NCI-H1105 (cell line): ENCODE measurements at regions not wholly inside any gene's neighbourhood (a gene's known extent, or its start where the extent isn't known, plus 50 kb on each side); places are given as distances from the start of the nearest gene placed in this dataset.
"Not testable (repeated sequence)": the region's sequence is repeated elsewhere in the genome, so short reads cannot be mapped to it uniquely, and the experiment has no call there.

Experiments
- DNase-seq: peaks from one replicate; lab custom pipeline; 2025; lab: John Stamatoyannopoulos, UW

DNA sequence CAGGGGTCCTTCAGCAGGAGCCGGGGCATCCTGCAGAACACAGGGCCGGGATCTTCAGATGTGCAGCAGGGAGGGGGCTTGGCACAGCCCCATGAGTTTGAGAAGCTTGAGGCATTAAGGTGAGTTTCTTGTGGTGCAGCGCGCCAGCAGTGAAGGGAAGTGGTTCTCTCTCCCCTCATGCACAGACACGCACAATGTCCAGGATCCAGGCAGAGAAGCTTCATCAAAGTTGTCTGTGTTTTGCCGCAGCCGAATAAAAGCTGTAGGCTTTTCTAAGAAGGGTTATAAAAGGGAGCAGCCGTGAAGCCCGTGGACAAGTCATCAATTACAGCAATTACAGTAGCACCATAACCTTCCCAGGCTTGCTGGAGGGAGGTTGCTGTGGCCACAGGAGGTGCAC, 491.0 kb upstream of the CDH4 start:
- DNase-seq: no peak

DNA sequence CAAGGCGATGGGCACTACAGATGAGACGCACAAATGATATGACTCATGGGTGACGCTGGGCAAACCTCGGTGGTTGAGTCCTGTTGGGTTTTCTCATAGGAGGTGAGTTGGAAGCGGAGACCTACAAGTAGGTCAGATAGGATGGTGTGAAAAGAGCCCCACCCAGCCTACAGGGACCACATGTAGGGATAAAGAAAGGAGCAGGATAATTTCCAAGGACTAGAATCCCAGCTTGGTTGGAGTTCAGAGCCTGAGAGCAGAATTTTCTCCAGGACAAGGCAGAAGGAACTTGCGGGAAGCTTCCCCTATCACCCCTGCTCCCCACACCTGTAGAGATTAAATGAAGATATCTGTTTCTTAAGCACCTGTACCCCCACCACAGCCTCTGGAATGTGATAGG, 489.7 kb upstream of the CDH4 start:
- DNase-seq: no peak

DNA sequence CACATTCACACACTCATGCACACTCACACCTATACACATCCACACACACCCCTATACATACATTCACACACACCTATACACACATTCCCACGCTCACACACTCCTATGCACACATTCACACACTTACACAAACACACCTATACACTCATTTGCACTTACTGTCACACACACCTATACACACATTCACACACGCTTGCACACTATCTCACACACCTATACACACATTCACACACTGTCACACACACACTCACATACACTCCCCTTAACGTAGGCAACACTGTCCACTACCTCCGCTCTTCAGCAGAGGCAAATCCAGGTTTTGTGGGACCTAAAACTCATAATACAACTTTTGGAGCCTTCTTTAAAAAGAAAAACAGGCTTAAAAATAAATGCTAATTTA, 487.7 kb upstream of the CDH4 start:
- no peak for DNase-seq

DNA sequence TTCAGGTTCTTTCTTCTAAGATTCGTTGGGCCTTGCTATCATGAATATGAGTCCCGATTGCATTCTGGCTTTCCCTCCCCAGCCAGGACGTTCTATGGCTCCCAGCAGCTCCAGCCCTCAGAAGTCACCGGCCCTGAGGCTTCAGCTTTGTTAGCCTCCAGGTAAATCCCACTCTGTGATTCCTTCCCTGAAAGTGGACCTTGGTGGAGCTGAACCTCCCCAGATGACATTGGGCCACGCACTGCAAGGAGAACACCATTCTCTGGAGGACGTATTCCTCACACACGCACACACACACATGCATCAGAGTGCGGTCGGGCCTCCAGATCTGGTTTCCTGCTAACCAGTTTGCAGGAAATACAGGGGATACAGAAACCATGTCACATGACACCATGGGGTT, 487.3 kb upstream of the CDH4 start:
- no peak for DNase-seq

DNA sequence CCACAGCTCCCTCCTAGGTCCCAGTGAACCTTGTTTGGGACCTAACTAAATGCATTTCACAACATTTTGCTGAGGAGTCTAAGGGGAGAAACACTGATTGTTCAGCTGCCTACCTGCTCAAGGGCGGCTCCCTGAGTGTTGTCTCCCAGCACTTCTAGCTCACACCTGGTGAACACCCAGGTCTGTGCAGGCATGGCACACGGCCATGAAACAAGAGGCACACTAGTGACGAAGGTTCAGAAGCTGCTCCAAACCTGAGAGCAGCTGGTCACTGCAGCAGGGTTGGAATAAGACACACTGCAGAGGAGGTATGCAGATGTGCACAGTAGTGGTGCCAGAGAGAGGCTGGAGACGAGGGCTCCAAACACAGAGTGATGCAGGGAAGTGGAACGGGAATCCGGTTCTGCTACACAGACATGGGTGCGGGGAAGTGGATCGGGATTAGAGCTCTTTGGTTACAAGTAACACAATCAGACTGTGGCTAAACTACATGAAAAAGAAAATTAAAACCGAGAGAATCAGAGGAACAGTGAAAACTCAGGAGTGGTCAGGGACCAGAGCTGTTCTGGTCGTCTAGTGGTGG, 486.1 kb upstream of the CDH4 start:
- peak; percentile 5 for DNase-seq

DNA sequence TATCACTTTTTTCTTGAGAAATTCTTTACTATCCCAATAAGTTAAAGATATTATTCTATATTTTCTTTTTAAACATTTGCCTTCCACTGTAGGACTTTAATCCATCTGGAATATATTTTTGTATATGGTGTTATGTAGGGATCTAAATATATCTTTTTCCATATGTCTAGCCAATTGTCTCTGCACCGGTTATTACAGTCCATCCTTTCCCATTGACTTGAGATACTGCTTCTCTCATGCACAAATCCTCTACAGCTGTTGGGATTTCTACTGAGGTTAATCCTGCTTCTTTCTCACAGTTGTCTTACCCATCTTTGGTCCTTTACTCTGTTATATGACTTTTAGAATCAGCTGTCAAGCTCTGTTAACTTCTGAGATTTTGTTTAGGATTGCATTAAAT, 483.8 kb upstream of the CDH4 start:
- no peak for DNase-seq

DNA sequence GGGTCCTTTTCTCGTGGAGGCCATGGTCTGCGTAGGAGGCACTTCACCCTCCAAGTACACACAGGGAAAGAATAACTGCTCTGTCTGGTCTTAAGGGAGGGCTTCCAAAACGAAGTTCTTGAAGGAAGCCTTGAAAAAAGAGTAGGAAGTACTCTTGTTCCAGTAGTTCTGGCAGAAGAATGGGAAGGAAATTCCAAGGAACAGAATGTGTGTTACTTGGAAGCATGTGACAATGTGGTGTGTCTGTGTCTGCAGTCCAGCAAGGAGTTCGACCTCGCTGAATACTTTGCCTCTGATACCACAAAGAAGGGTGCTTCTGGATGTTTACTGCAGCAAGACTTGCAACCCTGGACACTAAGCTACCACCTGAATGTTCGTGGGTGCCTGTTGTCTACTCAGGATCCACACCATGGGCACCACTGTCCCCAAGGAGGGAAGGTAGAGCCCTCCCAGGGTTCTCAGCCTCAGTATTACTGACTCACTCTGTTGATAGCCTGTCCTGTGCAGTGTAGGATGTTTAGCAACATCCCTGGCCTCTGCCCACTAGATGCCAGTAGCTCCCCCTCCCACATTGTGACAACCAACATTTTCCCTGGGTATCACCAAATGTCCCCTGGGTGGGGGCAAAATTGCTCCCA, 471.6 kb upstream of the CDH4 start:
- DNase-seq: no peak

DNA sequence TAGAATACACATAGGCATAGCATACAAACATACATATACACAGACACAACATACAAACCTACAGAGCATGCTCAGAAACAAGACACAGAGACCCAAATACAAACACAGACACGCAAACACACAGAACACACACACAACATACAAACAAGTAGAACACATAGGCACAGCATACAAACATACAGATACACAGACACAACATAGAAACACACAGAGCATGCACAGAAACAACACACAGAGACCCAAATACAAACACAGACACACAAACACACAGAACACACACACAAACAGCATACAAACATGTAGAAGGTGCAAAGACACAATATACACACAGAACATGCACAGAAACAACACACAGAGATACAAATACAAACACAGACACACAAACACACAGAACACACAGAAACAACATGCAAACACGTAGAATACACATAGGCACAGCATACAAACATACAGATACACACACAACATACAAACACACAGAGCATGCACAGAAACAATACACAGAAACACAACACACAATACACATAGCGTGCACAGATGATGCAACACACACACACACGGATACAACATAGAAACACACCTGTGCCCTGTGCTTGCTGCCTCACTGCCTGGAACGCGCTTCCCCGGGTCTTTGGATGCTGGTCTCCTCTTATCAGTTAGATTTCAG, 469.0 kb upstream of the CDH4 start:
- no peak for DNase-seq

DNA sequence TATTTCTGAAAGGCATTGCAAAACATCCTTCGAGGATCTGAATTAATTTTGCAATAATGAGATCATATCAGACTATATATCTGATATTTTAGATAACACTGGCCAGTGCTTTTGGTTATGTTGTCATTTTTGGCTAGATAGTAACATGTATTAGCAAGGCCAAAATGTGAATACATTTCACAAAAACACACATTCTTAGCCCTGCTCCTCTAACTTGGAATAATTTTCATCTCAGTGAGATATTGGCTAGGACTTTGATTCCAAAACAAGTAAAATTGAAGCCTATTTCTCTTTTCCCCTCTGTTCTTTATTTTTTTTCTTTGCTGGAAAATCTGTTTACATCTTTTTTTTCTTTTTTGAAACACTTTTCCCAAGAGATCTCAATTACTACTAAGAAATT, 466.8 kb upstream of the CDH4 start:
- DNase-seq: no peak

DNA sequence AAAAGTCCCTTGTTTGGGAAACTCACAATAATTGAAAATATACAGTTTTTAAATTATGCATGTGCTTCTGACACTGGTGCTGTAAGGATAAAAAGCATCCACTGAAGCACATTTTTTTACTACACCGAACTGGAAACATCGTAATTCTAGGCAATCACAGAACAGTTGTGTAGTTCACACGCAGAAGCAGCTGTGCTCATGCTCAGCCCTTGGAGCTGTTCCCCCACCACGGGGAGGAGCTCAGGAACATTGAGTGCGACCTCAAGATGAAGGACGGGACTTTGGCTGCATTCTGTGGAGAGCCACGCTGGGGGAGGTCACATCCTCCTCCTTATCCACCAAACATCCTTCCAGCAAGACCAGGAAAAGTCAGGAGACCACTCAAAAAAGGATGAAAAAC, 466.3 kb upstream of the CDH4 start:
- DNase-seq: no peak

DNA sequence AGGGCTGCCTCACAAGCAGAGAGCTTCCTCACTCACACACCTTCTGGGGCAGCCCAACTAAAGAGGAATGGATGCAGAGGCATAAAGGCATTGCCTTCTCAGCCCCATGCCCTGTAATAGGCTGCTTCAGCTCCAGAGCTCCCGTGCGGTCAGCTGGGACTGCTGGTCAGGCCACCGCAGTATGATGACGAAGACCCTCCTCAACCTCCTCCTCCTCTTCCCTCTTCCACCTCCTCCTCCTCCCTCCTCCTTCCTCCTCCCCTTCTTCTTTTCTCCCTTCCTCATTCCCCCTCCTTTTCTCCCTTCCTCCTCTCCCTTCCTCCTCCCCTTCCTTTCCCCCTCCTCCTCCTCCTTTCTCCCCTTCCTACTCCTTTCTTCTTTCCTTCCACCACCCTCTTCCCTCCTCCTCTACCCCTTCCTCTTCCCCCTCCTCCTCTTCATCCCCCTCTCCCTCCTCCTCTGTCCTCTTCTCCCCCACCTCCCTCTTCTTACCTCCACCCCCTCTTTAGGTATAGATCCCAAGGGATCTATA, 465.3 kb upstream of the CDH4 start:
- no peak for DNase-seq

DNA sequence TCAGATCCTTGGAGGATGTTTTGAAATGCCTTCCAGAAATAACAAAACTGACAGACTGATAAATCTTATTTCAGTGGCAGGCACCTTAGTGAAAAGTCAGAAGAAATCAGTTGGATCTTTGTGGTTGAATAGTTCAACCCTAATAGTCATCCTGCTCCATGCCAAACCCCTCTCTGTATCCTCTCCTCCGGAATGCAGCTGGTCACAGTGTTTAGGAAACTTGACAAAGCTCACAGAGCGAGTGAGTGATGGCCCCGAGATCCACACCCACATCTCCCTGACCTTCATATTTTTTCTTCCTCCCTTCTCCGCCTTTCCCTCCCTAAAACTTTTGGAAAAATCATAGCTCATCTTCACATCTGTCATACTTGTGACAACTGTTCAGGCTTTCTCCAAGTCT, 464.8 kb upstream of the CDH4 start:
- DNase-seq: no peak

DNA sequence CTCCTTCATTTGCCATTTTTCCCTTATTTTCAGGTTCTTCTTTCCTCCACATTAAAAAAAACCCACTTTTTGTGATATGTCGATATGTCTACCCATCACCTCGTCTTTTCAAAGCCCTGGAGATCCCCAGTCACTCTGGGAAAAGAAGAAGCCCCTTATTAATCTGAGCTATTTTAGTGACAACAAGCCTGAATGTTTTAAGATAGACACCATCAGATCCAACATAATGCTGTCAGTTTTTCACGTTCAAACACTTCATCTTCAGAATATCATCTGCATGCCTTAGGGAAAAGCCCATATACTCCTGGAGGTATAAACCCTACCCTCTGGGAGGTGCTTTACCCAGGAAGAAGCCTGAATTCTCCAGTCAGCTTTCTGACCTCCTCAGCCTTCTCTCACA, 464.0 kb upstream of the CDH4 start:
- no peak for DNase-seq

DNA sequence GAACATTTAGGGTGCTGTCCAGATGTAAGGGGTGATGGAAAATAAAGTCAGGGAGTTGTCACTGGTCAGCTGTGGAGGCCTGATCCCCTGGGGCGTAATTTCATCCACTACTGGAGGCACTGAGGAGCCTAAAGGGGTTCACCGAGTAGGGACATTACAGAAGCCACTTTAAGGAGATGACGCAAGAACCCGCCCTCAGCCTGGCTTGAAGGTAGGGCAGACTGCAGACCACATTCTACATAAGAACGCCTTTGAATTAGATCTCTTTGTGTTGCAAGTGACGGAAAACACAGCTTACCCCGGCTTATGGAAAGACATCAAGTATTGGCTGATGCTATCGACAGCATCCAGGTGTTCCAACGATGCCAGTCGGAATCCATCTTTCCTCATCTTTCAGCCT, 462.7 kb upstream of the CDH4 start:
- DNase-seq: no peak

DNA sequence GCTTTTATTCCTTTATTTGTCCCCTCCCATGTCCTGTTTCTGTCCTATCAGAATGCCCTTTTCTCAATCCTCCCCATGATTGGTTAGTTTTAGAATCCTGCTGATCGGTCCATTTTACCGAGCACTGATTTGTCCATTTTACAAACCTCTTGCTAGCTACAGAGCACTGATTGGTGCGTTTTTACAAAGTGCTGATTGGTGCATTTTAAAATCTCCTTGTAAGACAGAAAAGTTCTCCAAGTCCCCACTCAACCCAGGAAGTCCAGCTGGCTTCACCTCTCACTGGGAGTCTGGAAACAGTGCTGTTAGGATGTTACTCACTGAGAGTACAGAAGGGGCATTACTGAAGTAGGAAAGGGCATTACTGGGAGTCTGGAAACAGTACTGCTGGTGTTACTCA, 461.7 kb upstream of the CDH4 start:
- DNase-seq: not testable (repeated sequence)

DNA sequence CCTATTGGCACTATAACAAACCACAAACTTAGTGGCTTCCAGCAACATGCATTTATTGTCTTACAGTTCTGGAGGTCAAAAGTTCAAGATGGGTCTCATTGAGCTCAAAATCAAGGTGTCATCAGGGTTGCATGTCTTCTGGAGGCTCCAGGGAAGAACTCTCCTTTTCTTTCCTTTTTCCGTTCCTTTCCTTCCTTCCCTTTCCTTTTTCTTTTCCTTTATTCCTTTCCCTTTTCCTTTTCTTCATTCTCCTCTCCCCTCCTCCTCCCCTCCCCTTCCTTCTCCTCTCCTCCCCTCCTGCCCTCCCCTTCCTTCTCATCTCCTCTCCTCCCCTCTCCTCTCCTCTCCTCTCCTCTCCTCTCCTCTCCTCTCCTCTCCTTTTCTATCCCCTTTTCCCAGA, 460.2 kb upstream of the CDH4 start:
- DNase-seq: no peak

DNA sequence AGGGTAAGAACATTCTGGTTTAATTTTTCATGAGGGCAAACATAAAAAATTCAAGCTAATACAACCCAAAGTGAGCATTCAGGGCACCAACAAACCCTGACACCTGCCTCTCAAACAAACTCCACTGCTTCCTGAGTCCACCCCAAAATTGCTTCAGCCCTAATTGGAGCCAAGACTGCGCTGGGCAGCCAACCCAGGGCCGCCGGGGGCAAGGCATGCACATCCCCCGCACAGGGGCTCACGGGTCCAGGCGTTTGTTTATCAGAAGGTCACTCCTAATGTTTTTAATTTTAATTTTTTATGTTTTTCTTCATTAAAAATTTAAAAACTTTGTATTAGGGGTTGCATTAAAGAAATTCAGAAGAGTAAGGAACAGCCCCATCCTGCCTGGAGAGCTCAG, 459.1 kb upstream of the CDH4 start:
- no peak for DNase-seq

DNA sequence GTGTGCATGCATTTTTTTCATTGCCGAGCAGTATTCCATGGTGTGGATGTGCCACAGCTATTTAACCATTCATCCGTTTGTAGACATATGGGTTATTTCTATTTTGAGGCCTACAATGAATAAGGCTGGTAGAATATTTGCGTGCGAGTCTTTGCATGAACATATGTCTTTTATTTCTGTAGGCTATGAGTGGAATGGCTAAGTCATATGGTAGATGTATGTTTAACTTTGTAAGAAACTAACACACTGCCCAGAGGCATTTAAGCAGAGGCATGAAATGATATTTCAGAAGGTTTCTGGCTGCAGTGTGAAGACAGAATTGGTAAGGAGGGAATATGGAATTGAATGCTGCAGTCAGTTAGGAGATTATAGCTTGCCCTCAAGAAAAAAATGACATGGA, 457.4 kb upstream of the CDH4 start:
- DNase-seq: no peak

DNA sequence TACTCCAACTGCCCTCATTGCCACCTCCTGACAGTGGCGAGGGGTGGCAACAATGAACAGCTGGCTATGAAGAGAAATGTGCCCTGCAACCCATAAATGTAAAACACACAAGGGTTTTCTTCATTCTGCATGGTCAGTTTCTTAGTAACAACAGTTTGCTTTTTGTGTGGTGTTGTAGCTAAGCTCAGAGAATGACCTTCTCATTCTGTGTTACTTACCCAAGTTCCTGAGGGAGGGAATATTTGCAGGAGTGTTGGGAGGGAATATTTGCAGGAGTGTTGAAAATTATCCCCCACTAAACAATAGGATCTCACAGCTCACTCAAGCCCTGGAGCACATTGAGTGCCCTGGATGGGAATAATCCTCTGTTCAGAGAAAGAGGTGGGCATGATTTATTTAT, 456.4 kb upstream of the CDH4 start:
- no peak for DNase-seq

DNA sequence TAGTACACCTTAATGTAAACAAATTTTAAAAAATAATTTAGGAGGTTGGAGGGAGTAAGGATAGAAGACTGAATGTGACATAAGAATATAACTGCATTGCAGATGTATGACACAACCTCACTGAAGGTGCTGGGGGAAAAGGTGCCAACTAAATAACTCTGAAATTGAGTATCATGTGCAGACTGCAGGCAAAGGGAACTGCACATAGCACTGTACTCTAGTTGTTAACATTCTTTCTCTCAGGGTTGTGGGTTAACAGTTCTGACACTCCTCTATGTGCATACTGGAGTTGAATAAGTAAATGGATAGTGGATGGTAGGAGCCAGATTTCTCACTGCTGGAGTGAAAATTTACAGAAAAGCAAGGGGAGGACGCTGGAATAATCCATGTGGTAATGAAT, 451.9 kb upstream of the CDH4 start:
- DNase-seq: no peak

DNA sequence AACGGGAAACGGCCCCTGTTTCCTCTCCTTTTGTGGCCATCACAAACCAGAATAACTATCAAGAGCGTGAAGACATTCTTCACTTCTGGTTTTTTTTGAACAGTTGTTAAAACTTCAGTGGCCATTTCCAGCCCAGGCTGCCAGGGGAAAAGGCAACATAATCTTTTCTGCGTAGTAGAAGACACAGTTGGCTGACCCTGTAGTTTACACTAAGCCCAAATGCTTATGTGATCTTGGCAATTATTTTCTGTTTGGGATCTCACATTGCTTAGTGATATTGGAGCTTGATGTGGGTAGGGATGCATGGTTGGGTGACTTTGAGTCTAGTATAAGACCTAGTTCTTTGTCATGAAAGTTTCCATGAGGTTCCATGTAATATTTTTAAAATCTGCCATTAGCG, 449.4 kb upstream of the CDH4 start:
- no peak for DNase-seq

DNA sequence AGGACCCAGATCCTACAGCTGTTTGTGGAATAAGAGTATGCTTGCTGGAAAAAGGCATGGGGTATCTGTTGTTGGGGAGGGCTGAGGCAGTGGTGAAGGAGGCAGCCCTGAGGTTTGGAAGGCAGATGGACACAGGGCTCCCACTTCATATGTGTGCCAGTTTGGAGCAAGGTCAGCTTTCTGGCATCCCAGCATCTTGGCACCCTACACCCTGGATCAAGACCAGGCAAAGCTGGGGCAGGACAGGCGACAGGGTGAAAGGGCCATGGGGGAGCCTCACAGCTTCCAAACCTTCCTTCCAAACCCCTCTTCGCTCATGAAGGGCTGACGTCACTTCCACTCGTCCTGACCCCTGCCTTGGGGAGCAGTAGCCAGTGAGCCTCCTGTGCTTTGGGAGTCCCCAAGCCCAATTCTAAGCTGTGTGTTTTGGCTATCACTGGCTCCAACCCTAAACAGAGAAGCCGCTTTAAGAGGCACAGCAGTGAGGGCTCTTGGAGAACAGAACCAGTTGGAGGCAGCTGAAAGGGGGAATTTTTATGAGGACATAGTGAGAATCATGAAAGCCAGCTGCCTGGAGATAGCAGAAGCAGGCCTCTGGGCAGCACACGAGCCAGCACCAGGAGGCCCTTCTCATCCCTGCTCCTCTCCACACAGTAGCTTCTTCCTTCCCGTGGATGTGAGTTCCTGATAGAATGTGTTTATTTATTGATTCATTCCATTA, 448.6 kb upstream of the CDH4 start:
- no peak for DNase-seq
